Neural progenitor cell (in vitro differentiated cells): ENCODE measurements at regions not wholly inside any gene's neighbourhood (a gene's known extent, or its start where the extent isn't known, plus 50 kb on each side); places are given as distances from the start of the nearest gene placed in this dataset.

ENCODE experiments used
- DNase-seq: peaks from one replicate; pipeline ENCODE4 v3.0.0-alpha.2; 2016; ENCODE audit warnings: low spot score
- H2AFZ ChIP-seq: fragments of 200-600 bp; sonication (generic); replicated peaks from 2 replicates; pipeline ENCODE4 v1.6.1; 2016; ENCODE audit warnings: antibody characterized with exemption
- H3F3A ChIP-seq: fragments of 200-600 bp; sonication (generic); 2 replicates; pipeline ENCODE4 v1.6.1; 2016; ENCODE audit warnings: antibody characterized with exemption, low read depth
- H3K27ac ChIP-seq: fragments of 200-600 bp; sonication (generic); 2 replicates; pipeline ENCODE4 v1.5.1; 2016; ENCODE audit warnings: mild to moderate bottlenecking
- H3K27me3 ChIP-seq: fragments of 200-600 bp; sonication (generic); 2 replicates; pipeline ENCODE4 v1.6.1; 2016; ENCODE audit warnings: mild to moderate bottlenecking, moderate library complexity
- H3K36me3 ChIP-seq: fragments of 200-600 bp; sonication (generic); 2 replicates; pipeline ENCODE4 v1.5.1; 2016
- H3K4me1 ChIP-seq: fragments of 200-600 bp; sonication (generic); 2 replicates; pipeline ENCODE4 v1.6.1; 2016; ENCODE audit warnings: mixed run types
- H3K4me2 ChIP-seq: fragments of 200-600 bp; sonication (generic); 2 replicates; pipeline ENCODE4 v1.6.1; 2016
- H3K4me3 ChIP-seq: fragments of 200-600 bp; sonication (generic); 2 replicates; pipeline ENCODE4 v1.5.1; 2016
- H3K79me2 ChIP-seq: fragments of 200-600 bp; sonication (generic); 2 replicates; pipeline ENCODE4 v1.6.1; 2016; ENCODE audit warnings: low read depth
- H3K9ac ChIP-seq: fragments of 200-600 bp; sonication (generic); 2 replicates; pipeline ENCODE4 v1.6.1; 2016
- H3K9me3 ChIP-seq: fragments of 200-600 bp; sonication (generic); 2 replicates; pipeline ENCODE4 v1.5.1; 2016; ENCODE audit warnings: low read depth
- H4K20me1 ChIP-seq: fragments of 200-600 bp; sonication (generic); 2 replicates; pipeline ENCODE4 v1.6.1; 2016; ENCODE audit warnings: low read depth
- H3K27ac Mint-ChIP-seq: 3 replicates; pipeline ENCODE4 v1.8.0; 2021; ENCODE audit warnings: mixed read lengths
- H3K27me3 Mint-ChIP-seq: 2 replicates; pipeline ENCODE4 v1.8.0; 2022; ENCODE audit warnings: low read depth, mild to moderate bottlenecking, inconsistent platforms, moderate library complexity, mixed read lengths; ENCODE audit not compliant: insufficient read depth
- H3K36me3 Mint-ChIP-seq: 3 replicates; pipeline ENCODE4 v1.8.0; 2021; ENCODE audit warnings: mixed read lengths
- H3K4me1 Mint-ChIP-seq: 3 replicates; pipeline ENCODE4 v1.8.0; 2021; ENCODE audit warnings: mixed read lengths
- H3K4me3 Mint-ChIP-seq: 3 replicates; pipeline ENCODE4 v1.8.0; 2021; ENCODE audit warnings: mild to moderate bottlenecking, moderate library complexity, mixed read lengths
- H3K9me3 Mint-ChIP-seq: 3 replicates; pipeline ENCODE4 v1.8.0; 2020; ENCODE audit warnings: mixed read lengths
- CTCF ChIP-seq: fragments of 200-600 bp; sonication (generic); IDR thresholded peaks from 2 replicates; pipeline ENCODE4 v1.5.1; 2017; ENCODE audit warnings: antibody characterized with exemption, mild to moderate bottlenecking
- EZH2 ChIP-seq: fragments of 200-600 bp; sonication (generic); IDR thresholded peaks from 2 replicates; pipeline ENCODE4 v1.6.1; 2017; ENCODE audit warnings: antibody characterized with exemption, mild to moderate bottlenecking, moderate library complexity
- EZH2phosphoT487 ChIP-seq: fragments of 200-600 bp; sonication (generic); IDR thresholded peaks from 2 replicates; pipeline ENCODE4 v1.6.1; 2017; ENCODE audit warnings: antibody characterized with exemption

GRCh38 chr16:48892893-48893292 lies 282.9 kb upstream of the N4BP1 start:
- Mint-ChIP-seq H3K27me3 (peaks cover 7% of the 10 kb centered on the region), H3K4me1 (peaks cover 5% of the 10 kb centered on the region), H3K9me3 (peaks cover 2% of the 10 kb centered on the region), H3K4me3 (no peak overlapping the region), H3K36me3 (no peaks in the 10 kb centered on the region), H3K27ac (no peak overlapping the region)
- TF ChIP-seq EZH2: no peak
- no peak for TF ChIP-seq CTCF
- no peak for TF ChIP-seq EZH2phosphoT487
- no peaks in the 10 kb centered on the region for H3K9me3 ChIP-seq
- H2AFZ ChIP-seq: no peak overlapping the region
- no peak overlapping the region for H3K4me2 ChIP-seq
- H3K9ac ChIP-seq: no peak overlapping the region
- H3K27me3 ChIP-seq: no peaks in the 10 kb centered on the region
- no peaks in the 10 kb centered on the region for H3K4me1 ChIP-seq
- DNase-seq: no peak
- no peaks in the 10 kb centered on the region for H3K36me3 ChIP-seq
- no peak overlapping the region for H3K27ac ChIP-seq
- H3K4me3 ChIP-seq: no peak overlapping the region
- no peaks in the 10 kb centered on the region for H3F3A ChIP-seq
- no peaks in the 10 kb centered on the region for H3K79me2 ChIP-seq
- no peaks in the 10 kb centered on the region for H4K20me1 ChIP-seq

GRCh38 chr16:48887646-48888210 lies 277.7 kb upstream of the N4BP1 start:
- peaks cover 6% of the 10 kb centered on the region for H3K27me3 Mint-ChIP-seq

GRCh38 chr16:48885471-48885870 lies 275.5 kb upstream of the N4BP1 start:
- H3K79me2 ChIP-seq: no peaks in the 10 kb centered on the region

More at GRCh38 chr16:48887646-48888210, 277.7 kb upstream of the N4BP1 start:
- Mint-ChIP-seq H3K4me3 (no peak overlapping the region), H3K27ac (no peak overlapping the region), H3K36me3 (no peaks in the 10 kb centered on the region), H3K9me3 (peaks cover 2% of the 10 kb centered on the region), H3K4me1 (peaks cover 5% of the 10 kb centered on the region)
- Histone ChIP-seq H3K36me3 (no peaks in the 10 kb centered on the region), H3F3A (no peaks in the 10 kb centered on the region), H4K20me1 (no peaks in the 10 kb centered on the region), H3K27me3 (no peaks in the 10 kb centered on the region), H3K27ac (no peak overlapping the region), H3K9me3 (no peaks in the 10 kb centered on the region), H3K9ac (no peak overlapping the region), H3K79me2 (no peaks in the 10 kb centered on the region), H2AFZ (no peak overlapping the region), H3K4me3 (no peak overlapping the region), H3K4me1 (no peaks in the 10 kb centered on the region), H3K4me2 (no peak overlapping the region)
- DNase-seq: no peak
- TF ChIP-seq EZH2 (no peak), EZH2phosphoT487 (no peak), CTCF (no peak)

More at GRCh38 chr16:48885471-48885870, 275.5 kb upstream of the N4BP1 start:
- Histone ChIP-seq H3K9ac (no peak overlapping the region), H3K36me3 (no peaks in the 10 kb centered on the region), H2AFZ (no peak overlapping the region), H3K4me1 (no peaks in the 10 kb centered on the region), H4K20me1 (no peaks in the 10 kb centered on the region), H3K27me3 (no peaks in the 10 kb centered on the region), H3K4me3 (no peak overlapping the region), H3F3A (no peaks in the 10 kb centered on the region), H3K4me2 (no peak overlapping the region), H3K27ac (no peak overlapping the region), H3K9me3 (no peaks in the 10 kb centered on the region)
- Mint-ChIP-seq H3K27ac (no peak overlapping the region), H3K9me3 (peaks cover 2% of the 10 kb centered on the region), H3K27me3 (peaks cover 6% of the 10 kb centered on the region), H3K36me3 (no peaks in the 10 kb centered on the region), H3K4me1 (peaks cover 5% of the 10 kb centered on the region), H3K4me3 (no peak overlapping the region)
- TF ChIP-seq CTCF (no peak), EZH2 (no peak), EZH2phosphoT487 (no peak)
- DNase-seq: no peak
